ENCODE measurements at regions not wholly inside any gene's neighbourhood (a gene's known extent, or its start where the extent isn't known, plus 50 kb on each side); places are given as distances from the start of the nearest gene placed in this dataset.

GRCh38 chr2:142815375-142815774 lies 62.1 kb upstream of the KYNU start:
- no peak for TF ChIP-seq CTCF (IDR thresholded peaks at IDR 0.05; ENCODE audit: insufficient read depth, low read length)
- TF ChIP-seq SPI1 (IDR thresholded peaks at IDR 0.05; ENCODE audit: borderline replicate concordance, low read depth), result no peak
- TF ChIP-seq GABPA (IDR thresholded peaks at IDR 0.05; ENCODE audit: low read depth), result no peak

All from HL-60 (cell line).